ENCODE measurements at regions not wholly inside any gene's neighbourhood (a gene's known extent, or its start where the extent isn't known, plus 50 kb on each side); places are given as distances from the start of the nearest gene placed in this dataset.

DNA sequence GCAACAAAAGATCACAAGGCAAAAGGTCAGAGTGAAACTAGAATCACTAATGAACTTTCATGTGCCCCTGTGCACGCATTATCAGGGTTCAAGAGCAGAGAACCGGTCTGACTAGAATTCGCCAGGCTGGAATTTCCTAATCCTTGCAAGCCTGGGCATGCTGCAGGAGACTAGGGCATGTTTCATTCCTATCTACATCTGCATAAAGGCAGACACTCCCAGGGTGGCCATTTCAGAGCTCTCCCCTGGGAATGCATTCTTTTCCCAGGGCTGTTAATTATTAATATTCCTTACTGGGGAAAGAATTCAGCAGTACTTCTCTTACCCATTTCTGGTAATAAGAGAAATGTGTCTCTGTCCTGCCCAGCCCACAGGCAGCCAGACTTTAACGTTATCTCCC, 90.5 kb downstream of the CDC14C start:
- TF ChIP-seq, protein P1, sequence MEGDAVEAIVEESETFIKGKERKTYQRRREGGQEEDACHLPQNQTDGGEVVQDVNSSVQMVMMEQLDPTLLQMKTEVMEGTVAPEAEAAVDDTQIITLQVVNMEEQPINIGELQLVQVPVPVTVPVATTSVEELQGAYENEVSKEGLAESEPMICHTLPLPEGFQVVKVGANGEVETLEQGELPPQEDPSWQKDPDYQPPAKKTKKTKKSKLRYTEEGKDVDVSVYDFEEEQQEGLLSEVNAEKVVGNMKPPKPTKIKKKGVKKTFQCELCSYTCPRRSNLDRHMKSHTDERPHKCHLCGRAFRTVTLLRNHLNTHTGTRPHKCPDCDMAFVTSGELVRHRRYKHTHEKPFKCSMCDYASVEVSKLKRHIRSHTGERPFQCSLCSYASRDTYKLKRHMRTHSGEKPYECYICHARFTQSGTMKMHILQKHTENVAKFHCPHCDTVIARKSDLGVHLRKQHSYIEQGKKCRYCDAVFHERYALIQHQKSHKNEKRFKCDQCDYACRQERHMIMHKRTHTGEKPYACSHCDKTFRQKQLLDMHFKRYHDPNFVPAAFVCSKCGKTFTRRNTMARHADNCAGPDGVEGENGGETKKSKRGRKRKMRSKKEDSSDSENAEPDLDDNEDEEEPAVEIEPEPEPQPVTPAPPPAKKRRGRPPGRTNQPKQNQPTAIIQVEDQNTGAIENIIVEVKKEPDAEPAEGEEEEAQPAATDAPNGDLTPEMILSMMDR (conservative IDR thresholded peaks at IDR 0.05; ENCODE audit: low read depth in 2 of 2), result no peak
- TF ChIP-seq EZH2 (IDR thresholded peaks at IDR 0.05; ENCODE audit: low read depth, unreplicated experiment) (no peak), POLR2AphosphoS5 (IDR thresholded peaks at IDR 0.05; ENCODE audit: low read depth) (no peak), CREB1 (CRISPR knock-in tag; IDR thresholded peaks at IDR 0.05; ENCODE audit: low read depth) (no peak), NANOG (IDR thresholded peaks at IDR 0.05; ENCODE audit: borderline replicate concordance) (no peak), STAT1 (IDR thresholded peaks at IDR 0.05; ENCODE audit: unreplicated experiment) (no peak), JUNB (IDR thresholded peaks at IDR 0.05; ENCODE audit: unreplicated experiment) (no peak), ZNF331 (CRISPR knock-in tag; IDR thresholded peaks at IDR 0.05; ENCODE audit: low read depth) (no peak)
- TF ChIP-seq, protein P2, sequence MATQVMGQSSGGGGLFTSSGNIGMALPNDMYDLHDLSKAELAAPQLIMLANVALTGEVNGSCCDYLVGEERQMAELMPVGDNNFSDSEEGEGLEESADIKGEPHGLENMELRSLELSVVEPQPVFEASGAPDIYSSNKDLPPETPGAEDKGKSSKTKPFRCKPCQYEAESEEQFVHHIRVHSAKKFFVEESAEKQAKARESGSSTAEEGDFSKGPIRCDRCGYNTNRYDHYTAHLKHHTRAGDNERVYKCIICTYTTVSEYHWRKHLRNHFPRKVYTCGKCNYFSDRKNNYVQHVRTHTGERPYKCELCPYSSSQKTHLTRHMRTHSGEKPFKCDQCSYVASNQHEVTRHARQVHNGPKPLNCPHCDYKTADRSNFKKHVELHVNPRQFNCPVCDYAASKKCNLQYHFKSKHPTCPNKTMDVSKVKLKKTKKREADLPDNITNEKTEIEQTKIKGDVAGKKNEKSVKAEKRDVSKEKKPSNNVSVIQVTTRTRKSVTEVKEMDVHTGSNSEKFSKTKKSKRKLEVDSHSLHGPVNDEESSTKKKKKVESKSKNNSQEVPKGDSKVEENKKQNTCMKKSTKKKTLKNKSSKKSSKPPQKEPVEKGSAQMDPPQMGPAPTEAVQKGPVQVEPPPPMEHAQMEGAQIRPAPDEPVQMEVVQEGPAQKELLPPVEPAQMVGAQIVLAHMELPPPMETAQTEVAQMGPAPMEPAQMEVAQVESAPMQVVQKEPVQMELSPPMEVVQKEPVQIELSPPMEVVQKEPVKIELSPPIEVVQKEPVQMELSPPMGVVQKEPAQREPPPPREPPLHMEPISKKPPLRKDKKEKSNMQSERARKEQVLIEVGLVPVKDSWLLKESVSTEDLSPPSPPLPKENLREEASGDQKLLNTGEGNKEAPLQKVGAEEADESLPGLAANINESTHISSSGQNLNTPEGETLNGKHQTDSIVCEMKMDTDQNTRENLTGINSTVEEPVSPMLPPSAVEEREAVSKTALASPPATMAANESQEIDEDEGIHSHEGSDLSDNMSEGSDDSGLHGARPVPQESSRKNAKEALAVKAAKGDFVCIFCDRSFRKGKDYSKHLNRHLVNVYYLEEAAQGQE (IDR thresholded peaks at IDR 0.05; ENCODE audit: unreplicated experiment), result no peak
- TF ChIP-seq, protein P3, sequence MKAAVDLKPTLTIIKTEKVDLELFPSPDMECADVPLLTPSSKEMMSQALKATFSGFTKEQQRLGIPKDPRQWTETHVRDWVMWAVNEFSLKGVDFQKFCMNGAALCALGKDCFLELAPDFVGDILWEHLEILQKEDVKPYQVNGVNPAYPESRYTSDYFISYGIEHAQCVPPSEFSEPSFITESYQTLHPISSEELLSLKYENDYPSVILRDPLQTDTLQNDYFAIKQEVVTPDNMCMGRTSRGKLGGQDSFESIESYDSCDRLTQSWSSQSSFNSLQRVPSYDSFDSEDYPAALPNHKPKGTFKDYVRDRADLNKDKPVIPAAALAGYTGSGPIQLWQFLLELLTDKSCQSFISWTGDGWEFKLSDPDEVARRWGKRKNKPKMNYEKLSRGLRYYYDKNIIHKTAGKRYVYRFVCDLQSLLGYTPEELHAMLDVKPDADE (IDR thresholded peaks at IDR 0.05), result no peak
- TF ChIP-seq, protein P4, sequence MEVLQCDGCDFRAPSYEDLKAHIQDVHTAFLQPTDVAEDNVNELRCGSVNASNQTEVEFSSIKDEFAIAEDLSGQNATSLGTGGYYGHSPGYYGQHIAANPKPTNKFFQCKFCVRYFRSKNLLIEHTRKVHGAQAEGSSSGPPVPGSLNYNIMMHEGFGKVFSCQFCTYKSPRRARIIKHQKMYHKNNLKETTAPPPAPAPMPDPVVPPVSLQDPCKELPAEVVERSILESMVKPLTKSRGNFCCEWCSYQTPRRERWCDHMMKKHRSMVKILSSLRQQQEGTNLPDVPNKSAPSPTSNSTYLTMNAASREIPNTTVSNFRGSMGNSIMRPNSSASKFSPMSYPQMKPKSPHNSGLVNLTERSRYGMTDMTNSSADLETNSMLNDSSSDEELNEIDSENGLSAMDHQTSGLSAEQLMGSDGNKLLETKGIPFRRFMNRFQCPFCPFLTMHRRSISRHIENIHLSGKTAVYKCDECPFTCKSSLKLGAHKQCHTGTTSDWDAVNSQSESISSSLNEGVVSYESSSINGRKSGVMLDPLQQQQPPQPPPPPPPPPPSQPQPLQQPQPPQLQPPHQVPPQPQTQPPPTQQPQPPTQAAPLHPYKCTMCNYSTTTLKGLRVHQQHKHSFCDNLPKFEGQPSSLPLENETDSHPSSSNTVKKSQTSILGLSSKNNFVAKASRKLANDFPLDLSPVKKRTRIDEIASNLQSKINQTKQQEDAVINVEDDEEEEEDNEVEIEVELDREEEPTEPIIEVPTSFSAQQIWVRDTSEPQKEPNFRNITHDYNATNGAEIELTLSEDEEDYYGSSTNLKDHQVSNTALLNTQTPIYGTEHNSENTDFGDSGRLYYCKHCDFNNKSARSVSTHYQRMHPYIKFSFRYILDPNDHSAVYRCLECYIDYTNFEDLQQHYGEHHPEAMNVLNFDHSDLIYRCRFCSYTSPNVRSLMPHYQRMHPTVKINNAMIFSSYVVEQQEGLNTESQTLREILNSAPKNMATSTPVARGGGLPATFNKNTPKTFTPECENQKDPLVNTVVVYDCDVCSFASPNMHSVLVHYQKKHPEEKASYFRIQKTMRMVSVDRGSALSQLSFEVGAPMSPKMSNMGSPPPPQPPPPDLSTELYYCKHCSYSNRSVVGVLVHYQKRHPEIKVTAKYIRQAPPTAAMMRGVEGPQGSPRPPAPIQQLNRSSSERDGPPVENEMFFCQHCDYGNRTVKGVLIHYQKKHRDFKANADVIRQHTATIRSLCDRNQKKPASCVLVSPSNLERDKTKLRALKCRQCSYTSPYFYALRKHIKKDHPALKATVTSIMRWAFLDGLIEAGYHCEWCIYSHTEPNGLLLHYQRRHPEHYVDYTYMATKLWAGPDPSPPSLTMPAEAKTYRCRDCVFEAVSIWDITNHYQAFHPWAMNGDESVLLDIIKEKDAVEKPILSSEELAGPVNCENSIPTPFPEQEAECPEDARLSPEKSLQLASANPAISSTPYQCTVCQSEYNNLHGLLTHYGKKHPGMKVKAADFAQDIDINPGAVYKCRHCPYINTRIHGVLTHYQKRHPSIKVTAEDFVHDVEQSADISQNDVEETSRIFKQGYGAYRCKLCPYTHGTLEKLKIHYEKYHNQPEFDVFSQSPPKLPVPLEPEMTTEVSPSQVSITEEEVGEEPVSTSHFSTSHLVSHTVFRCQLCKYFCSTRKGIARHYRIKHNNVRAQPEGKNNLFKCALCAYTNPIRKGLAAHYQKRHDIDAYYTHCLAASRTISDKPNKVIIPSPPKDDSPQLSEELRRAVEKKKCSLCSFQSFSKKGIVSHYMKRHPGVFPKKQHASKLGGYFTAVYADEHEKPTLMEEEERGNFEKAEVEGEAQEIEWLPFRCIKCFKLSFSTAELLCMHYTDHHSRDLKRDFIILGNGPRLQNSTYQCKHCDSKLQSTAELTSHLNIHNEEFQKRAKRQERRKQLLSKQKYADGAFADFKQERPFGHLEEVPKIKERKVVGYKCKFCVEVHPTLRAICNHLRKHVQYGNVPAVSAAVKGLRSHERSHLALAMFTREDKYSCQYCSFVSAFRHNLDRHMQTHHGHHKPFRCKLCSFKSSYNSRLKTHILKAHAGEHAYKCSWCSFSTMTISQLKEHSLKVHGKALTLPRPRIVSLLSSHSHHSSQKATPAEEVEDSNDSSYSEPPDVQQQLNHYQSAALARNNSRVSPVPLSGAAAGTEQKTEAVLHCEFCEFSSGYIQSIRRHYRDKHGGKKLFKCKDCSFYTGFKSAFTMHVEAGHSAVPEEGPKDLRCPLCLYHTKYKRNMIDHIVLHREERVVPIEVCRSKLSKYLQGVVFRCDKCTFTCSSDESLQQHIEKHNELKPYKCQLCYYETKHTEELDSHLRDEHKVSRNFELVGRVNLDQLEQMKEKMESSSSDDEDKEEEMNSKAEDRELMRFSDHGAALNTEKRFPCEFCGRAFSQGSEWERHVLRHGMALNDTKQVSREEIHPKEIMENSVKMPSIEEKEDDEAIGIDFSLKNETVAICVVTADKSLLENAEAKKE (CRISPR knock-in tag; IDR thresholded peaks at IDR 0.05), result no peak

Data from GM23338 (cell line).